Prostate gland (tissue), 2 donors: ENCODE measurements at regions not wholly inside any gene's neighbourhood (a gene's known extent, or its start where the extent isn't known, plus 50 kb on each side); places are given as distances from the start of the nearest gene placed in this dataset.
A peak's percentile ranks its signal among the peaks of the same experiment; 100 is the strongest.

Source experiments
- DNase-seq: peaks from one replicate; pipeline ENCODE4 v3.0.0-alpha.2; 2019; ENCODE audit warnings: low spot score
- H3K27ac ChIP-seq, 2 donors: fragments of 200-600 bp; sonication (generic); 2 replicates each; pipeline ENCODE4 v1.5.1; 2017 to 2019
- H3K27me3 ChIP-seq: fragments of 200-600 bp; sonication (generic); replicated peaks from 2 replicates; pipeline ENCODE4 v1.5.1; 2019; ENCODE audit not compliant: insufficient read depth
- H3K36me3 ChIP-seq, 2 donors: fragments of 200-600 bp; sonication (generic); 1 replicate in 1 of 2; 2 replicates in 1 of 2; pipeline versions ENCODE4 v1.5.1 to v1.8.1; 2017 to 2019
- H3K4me1 ChIP-seq: fragments of 200-600 bp; sonication (generic); replicated peaks from 2 replicates; pipeline ENCODE4 v1.5.1; 2019
- H3K4me3 ChIP-seq, 2 donors: fragments of 200-600 bp; sonication (generic); 2 replicates each; pipeline ENCODE4 v1.5.1; 2017 to 2019
- H3K9me3 ChIP-seq: fragments of 200-600 bp; sonication (generic); 2 replicates; pipeline ENCODE4 v1.5.1; 2017
- CTCF ChIP-seq, 4 experiments: fragments of 200-600 bp in 2 of 4; fragments of 450-650 bp in 2 of 4; sonication (generic) in 2 of 4; IDR thresholded peaks; 1 replicate in 3 of 4; 2 replicates in 1 of 4; pipeline ENCODE4 v1.5.1; 2016 to 2019; ENCODE audit warnings: antibody characterized with exemption in 4 of 4, mild to moderate bottlenecking in 2 of 4, moderate library complexity in 2 of 4
- POLR2A ChIP-seq: fragments of 450-650 bp; IDR thresholded peaks from one replicate; pipeline ENCODE4 v1.6.1; 2016; ENCODE audit warnings: antibody characterized with exemption, mild to moderate bottlenecking
- POLR2AphosphoS5 ChIP-seq: sonication (generic); formaldehyde crosslinking; IDR thresholded peaks from one replicate; pipeline ENCODE4 v1.6.1; 2017; ENCODE audit warnings: antibody characterized with exemption
- WGBS: methylation state at CpG from one replicate; pipeline ENCODE4 v1.1.5; 2018; 5-methylcytosine and 5-hydroxymethylcytosine counted together
- intact Hi-C: fragments of 100-400 bp; cut with DNase I; formaldehyde crosslinking; loops from one replicate; pipeline ENCODE4 v1.14.2; 2022

- no peak for DNase-seq
- WGBS, result 35% methylated on average over 3 of the region's 3 CpGs
- no peaks in the 10 kb centered on the region for H3K27me3 ChIP-seq
- TF ChIP-seq POLR2A, result no peak
- H3K36me3 ChIP-seq, result no peaks in the 10 kb centered on the region
- H3K4me1 ChIP-seq, result peaks cover 10% of the 10 kb centered on the region
- peak overlapping the region; percentile 38 to 70 for H3K27ac ChIP-seq
- no peaks in the 10 kb centered on the region for H3K9me3 ChIP-seq
- H3K4me3 ChIP-seq, result no peak overlapping the region
- intact Hi-C loops, result loop anchor here (5.0 to 10.0 kb wide), 4 partner anchors 46 to 546 kb away; partner anchors contain the start of gene RYBP
Measured at GRCh38 chr3:72278349-72279067, 493.6 kb upstream of the PROK2 start.

GRCh38 chr3:72277710-72278109, 492.8 kb upstream of the PROK2 start:
- Histone ChIP-seq H3K36me3 (no peaks in the 10 kb centered on the region), H3K27me3 (no peaks in the 10 kb centered on the region), H3K27ac (no peak overlapping the region), H3K9me3 (no peaks in the 10 kb centered on the region), H3K4me3 (no peak overlapping the region), H3K4me1 (peaks cover 10% of the 10 kb centered on the region)
- DNase-seq, result no peak
- TF ChIP-seq POLR2AphosphoS5, result no peak
- TF ChIP-seq CTCF (IDR thresholded peaks at IDR 0.05), result no peak
- TF ChIP-seq POLR2A, result no peak
- intact Hi-C loops, result loop anchor here (5.0 to 10.0 kb wide), 4 partner anchors 45 to 547 kb away; partner anchors contain the start of gene RYBP
- WGBS, result 96% methylated on average over 4 of the region's 4 CpGs

GRCh38 chr3:72276806-72277205, 491.9 kb upstream of the PROK2 start:
- H3K4me3 ChIP-seq, result no peak overlapping the region
- peaks cover 10% of the 10 kb centered on the region for H3K4me1 ChIP-seq
- H3K36me3 ChIP-seq, result no peaks in the 10 kb centered on the region
- no peak for DNase-seq
- H3K27me3 ChIP-seq, result no peaks in the 10 kb centered on the region
- H3K27ac ChIP-seq, result no peak overlapping the region
- no peak for TF ChIP-seq CTCF (IDR thresholded peaks at IDR 0.05)
- intact Hi-C loops, result loop anchor here (5.0 to 10.0 kb wide), 4 partner anchors 45 to 548 kb away; partner anchors contain the start of gene RYBP
- no peaks in the 10 kb centered on the region for H3K9me3 ChIP-seq
- 55% methylated on average over 3 of the region's 3 CpGs for WGBS

GRCh38 chr3:72275331-72275751, 490.4 kb upstream of the PROK2 start:
- Histone ChIP-seq H3K9me3 (no peaks in the 10 kb centered on the region), H3K4me3 (no peak overlapping the region), H3K27me3 (no peaks in the 10 kb centered on the region), H3K27ac (peak overlapping the region in 1 of 2 donors; percentile 51), H3K36me3 (no peaks in the 10 kb centered on the region), H3K4me1 (peaks cover 10% of the 10 kb centered on the region)
- intact Hi-C loops, result loop anchor here (5.0 to 10.0 kb wide), 4 partner anchors 43 to 549 kb away; partner anchors contain the start of gene RYBP
- TF ChIP-seq POLR2AphosphoS5 (no peak), POLR2A (no peak), CTCF (IDR thresholded peaks at IDR 0.05) (no peak)
- WGBS, result 40% methylated on average over 7 of the region's 7 CpGs
- DNase-seq, result no peak

GRCh38 chr3:72274493-72275330, 489.8 kb upstream of the PROK2 start:
- Histone ChIP-seq H3K4me1 (peaks cover 10% of the 10 kb centered on the region), H3K9me3 (no peaks in the 10 kb centered on the region), H3K4me3 (no peak overlapping the region), H3K27me3 (no peaks in the 10 kb centered on the region), H3K27ac (peak overlapping the region; percentile 9 to 51), H3K36me3 (no peaks in the 10 kb centered on the region)
- peak; percentile 76 for DNase-seq
- TF ChIP-seq CTCF (IDR thresholded peaks at IDR 0.05) (no peak), POLR2A (no peak), POLR2AphosphoS5 (peak; percentile 82)
- intact Hi-C loops, result loop anchor here (5.0 to 10.0 kb wide), 4 partner anchors 42 to 550 kb away; partner anchors contain the start of gene RYBP
- 24% methylated on average over 12 of the region's 12 CpGs for WGBS
